Fibroblast of lung (primary cell): ENCODE measurements at regions not wholly inside any gene's neighbourhood (a gene's known extent, or its start where the extent isn't known, plus 50 kb on each side); places are given as distances from the start of the nearest gene placed in this dataset.
"Not testable (repeated sequence)": the region's sequence is repeated elsewhere in the genome, so short reads cannot be mapped to it uniquely, and the experiment has no call there.

ENCODE experiments used
- DNase-seq, 2 donors: peaks; one replicate each; pipeline versions ENCODE4 v3.0.0 to v3.0.0-alpha.2; 2010; ENCODE audit warnings: low read depth in 2 of 2
- H2AFZ ChIP-seq: 2 replicates; pipeline ENCODE4 v1.5.1; 2012; ENCODE audit warnings: low read length, control low read depth, inconsistent platforms
- H3K27ac ChIP-seq: 2 replicates; pipeline ENCODE4 v1.5.1; 2011; ENCODE audit warnings: low read length, control low read depth; ENCODE audit not compliant: insufficient read depth
- H3K27me3 ChIP-seq: 2 replicates; pipeline ENCODE4 v1.5.1; 2011; ENCODE audit warnings: mild to moderate bottlenecking, low read length; ENCODE audit not compliant: control insufficient read depth, insufficient read depth
- H3K36me3 ChIP-seq: 2 replicates; pipeline ENCODE4 v1.5.1; 2011; ENCODE audit warnings: low read length; ENCODE audit not compliant: control insufficient read depth, insufficient read depth
- H3K4me1 ChIP-seq: 2 replicates; pipeline ENCODE4 v1.5.1; 2011; ENCODE audit warnings: low read length; ENCODE audit not compliant: control insufficient read depth, insufficient read depth; ENCODE audit errors: extremely low read depth
- H3K4me2 ChIP-seq: 2 replicates; pipeline ENCODE4 v1.5.1; 2011; ENCODE audit warnings: low read length, control low read depth; ENCODE audit not compliant: insufficient read depth; ENCODE audit errors: extremely low read depth
- H3K4me3 ChIP-seq, 4 experiments: fragments of 200-600 bp in 1 of 4; sonication (generic) in 1 of 4; replicated peaks in 1 of 4; 2 replicates each; pipeline ENCODE4 v1.5.1; 2011 to 2016; ENCODE audit warnings: low read length in 4 of 4, low read depth in 3 of 4, mild to moderate bottlenecking in 3 of 4, control low read depth in 2 of 4, inconsistent platforms in 1 of 4, mixed read lengths in 1 of 4; ENCODE audit not compliant: insufficient read depth in 1 of 4; ENCODE audit errors: control extremely low read depth in 1 of 4
- H3K79me2 ChIP-seq: 2 replicates; pipeline ENCODE4 v1.5.1; 2012; ENCODE audit warnings: mild to moderate bottlenecking, low read length, inconsistent platforms; ENCODE audit not compliant: control insufficient read depth, insufficient read depth
- H3K9ac ChIP-seq: 2 replicates; pipeline ENCODE4 v1.5.1; 2011; ENCODE audit warnings: mild to moderate bottlenecking, low read length, control low read depth; ENCODE audit not compliant: insufficient read depth
- H3K9me3 ChIP-seq: 2 replicates; pipeline ENCODE4 v1.5.1; 2012; ENCODE audit warnings: low read depth, low read length; ENCODE audit not compliant: control insufficient read depth, insufficient read depth
- H4K20me1 ChIP-seq: 2 replicates; pipeline ENCODE4 v1.5.1; 2011; ENCODE audit warnings: low read length; ENCODE audit not compliant: control insufficient read depth, insufficient read depth; ENCODE audit errors: extremely low read depth
- CTCF ChIP-seq, 2 donors: IDR thresholded peaks in 1 of 2; conservative IDR thresholded peaks in 1 of 2; 1 replicate in 1 of 2; 2 replicates in 1 of 2; pipeline ENCODE4 v1.5.1; 2011 to 2012; ENCODE audit warnings: low read length in 2 of 2, control low read depth in 1 of 2, inconsistent platforms in 1 of 2, low read depth in 1 of 2, mild to moderate bottlenecking in 1 of 2
- EZH2 ChIP-seq: IDR thresholded peaks from 2 replicates; pipeline ENCODE4 v1.5.1; 2012; ENCODE audit warnings: low read length, control low read depth, mild to moderate bottlenecking; ENCODE audit errors: missing control alignments

GRCh38 chr14:97061714-97062113, 264.5 kb downstream of the VRK1 start:
- no peaks in the 10 kb centered on the region for H3K4me1 ChIP-seq
- no peak overlapping the region for H3K4me2 ChIP-seq
- H3K9me3 ChIP-seq: no peaks in the 10 kb centered on the region
- no peaks in the 10 kb centered on the region for H3K79me2 ChIP-seq
- no peak overlapping the region for H3K27ac ChIP-seq
- no peak overlapping the region for H3K9ac ChIP-seq
- no peak overlapping the region for H3K4me3 ChIP-seq
- H3K27me3 ChIP-seq: no peaks in the 10 kb centered on the region
- H2AFZ ChIP-seq: no peak overlapping the region
- no peak for DNase-seq
- H4K20me1 ChIP-seq: no peaks in the 10 kb centered on the region
- no peaks in the 10 kb centered on the region for H3K36me3 ChIP-seq
- TF ChIP-seq CTCF (conservative IDR thresholded peaks at IDR 0.05 in 1 of 2, IDR thresholded peaks at IDR 0.05 in 1 of 2; ENCODE audit: low read depth in 1 of 2, low read length in 2 of 2) (no peak), EZH2 (no peak)

GRCh38 chr14:97065305-97066067, 268.3 kb downstream of the VRK1 start:
- no peak overlapping the region for H3K9ac ChIP-seq
- no peaks in the 10 kb centered on the region for H4K20me1 ChIP-seq
- H3K79me2 ChIP-seq: no peaks in the 10 kb centered on the region
- no peak overlapping the region for H2AFZ ChIP-seq
- H3K4me1 ChIP-seq: no peaks in the 10 kb centered on the region
- H3K4me3 ChIP-seq: no peak overlapping the region
- H3K4me2 ChIP-seq: no peak overlapping the region
- H3K27ac ChIP-seq: no peak overlapping the region
- H3K36me3 ChIP-seq: no peaks in the 10 kb centered on the region
- H3K27me3 ChIP-seq: no peaks in the 10 kb centered on the region
- TF ChIP-seq EZH2 (no peak), CTCF (conservative IDR thresholded peaks at IDR 0.05 in 1 of 2, IDR thresholded peaks at IDR 0.05 in 1 of 2; ENCODE audit: low read depth in 1 of 2, low read length in 2 of 2) (no peak)
- no peak for DNase-seq
- H3K9me3 ChIP-seq: no peaks in the 10 kb centered on the region

- no peaks in the 10 kb centered on the region for H3K4me1 ChIP-seq
- H3K27me3 ChIP-seq: no peaks in the 10 kb centered on the region
- H3K4me3 ChIP-seq: no peak overlapping the region
- H4K20me1 ChIP-seq: no peaks in the 10 kb centered on the region
- no peak overlapping the region for H3K27ac ChIP-seq
- no peak overlapping the region for H2AFZ ChIP-seq
- H3K4me2 ChIP-seq: no peak overlapping the region
- no peak overlapping the region for H3K9ac ChIP-seq
- no peak for TF ChIP-seq CTCF (conservative IDR thresholded peaks at IDR 0.05 in 1 of 2, IDR thresholded peaks at IDR 0.05 in 1 of 2; ENCODE audit: low read depth in 1 of 2, low read length in 2 of 2)
- no peak for TF ChIP-seq EZH2
- DNase-seq: no peak
- H3K9me3 ChIP-seq: no peaks in the 10 kb centered on the region
- H3K36me3 ChIP-seq: no peaks in the 10 kb centered on the region
- H3K79me2 ChIP-seq: no peaks in the 10 kb centered on the region
Measured at GRCh38 chr14:97066068-97066899, 269.1 kb downstream of the VRK1 start.

- not testable (repeated sequence) for H3K4me3 ChIP-seq, H3K27ac ChIP-seq, H3K9me3 ChIP-seq, H3K4me2 ChIP-seq, DNase-seq, H4K20me1 ChIP-seq, H3K9ac ChIP-seq, H2AFZ ChIP-seq, H3K27me3 ChIP-seq, H3K4me1 ChIP-seq, H3K79me2 ChIP-seq, H3K36me3 ChIP-seq
Measured at GRCh38 chr14:97068293-97068692, 271.1 kb downstream of the VRK1 start.
